Hematopoietic multipotent progenitor cell treated with erythropoietin and hydrocortisone succinate and interleukin-3 and kit ligand, for 4 days (in vitro differentiated cells): ENCODE measurements at regions not wholly inside any gene's neighbourhood (a gene's known extent, or its start where the extent isn't known, plus 50 kb on each side); places are given as distances from the start of the nearest gene placed in this dataset.

Source experiments
- DNase-seq: peaks from one replicate; pipeline ENCODE4 v3.0.0-alpha.2; 2015

GRCh38 chr11:109184376-109184775 is 237.6 kb upstream of the C11orf87 start:
- no peak for DNase-seq

- no peak for DNase-seq
Observed at GRCh38 chr11:109192864-109193263, 229.1 kb upstream of the C11orf87 start.

- DNase-seq = no peak
Observed at GRCh38 chr11:109193880-109194279, 228.1 kb upstream of the C11orf87 start.

GRCh38 chr11:109196016-109196415 is 226.0 kb upstream of the C11orf87 start:
- DNase-seq = no peak

GRCh38 chr11:109197656-109198055 is 224.3 kb upstream of the C11orf87 start:
- DNase-seq = peak; percentile 85

- no peak for DNase-seq
Observed at GRCh38 chr11:109203176-109203575, 218.8 kb upstream of the C11orf87 start.

GRCh38 chr11:109205312-109205711 is 216.7 kb upstream of the C11orf87 start:
- DNase-seq = no peak

- no peak for DNase-seq
Observed at GRCh38 chr11:109208121-109208520, 213.9 kb upstream of the C11orf87 start.

- no peak for DNase-seq
Observed at GRCh38 chr11:109209572-109209971, 212.4 kb upstream of the C11orf87 start.

GRCh38 chr11:109221190-109221589 is 200.8 kb upstream of the C11orf87 start:
- DNase-seq = no peak

- no peak for DNase-seq
Observed at GRCh38 chr11:109222761-109223160, 199.2 kb upstream of the C11orf87 start.

GRCh38 chr11:109223451-109223850 is 198.5 kb upstream of the C11orf87 start:
- no peak for DNase-seq

- no peak for DNase-seq
Observed at GRCh38 chr11:109229682-109230081, 192.3 kb upstream of the C11orf87 start.

- no peak for DNase-seq
Observed at GRCh38 chr11:109236188-109236587, 185.8 kb upstream of the C11orf87 start.

- no peak for DNase-seq
Observed at GRCh38 chr11:109236696-109237095, 185.3 kb upstream of the C11orf87 start.

- DNase-seq = no peak
Observed at GRCh38 chr11:109237636-109238035, 184.4 kb upstream of the C11orf87 start.

- DNase-seq = no peak
Observed at GRCh38 chr11:109241988-109242536, 179.9 kb upstream of the C11orf87 start.

GRCh38 chr11:109247071-109247470 is 174.9 kb upstream of the C11orf87 start:
- no peak for DNase-seq

- DNase-seq = no peak
Observed at GRCh38 chr11:109249597-109249996, 172.4 kb upstream of the C11orf87 start.

- DNase-seq = no peak
Observed at GRCh38 chr11:109251230-109251629, 170.8 kb upstream of the C11orf87 start.

GRCh38 chr11:109264128-109264527 is 157.9 kb upstream of the C11orf87 start:
- DNase-seq = no peak

- peak; percentile 29 for DNase-seq
Observed at GRCh38 chr11:109267293-109268095, 154.5 kb upstream of the C11orf87 start.

- DNase-seq = no peak
Observed at GRCh38 chr11:109275931-109276330, 146.1 kb upstream of the C11orf87 start.

GRCh38 chr11:109285465-109285864 is 136.5 kb upstream of the C11orf87 start:
- no peak for DNase-seq

GRCh38 chr11:109291553-109291952 is 130.4 kb upstream of the C11orf87 start:
- DNase-seq = no peak
